ENCODE measurements at regions not wholly inside any gene's neighbourhood (a gene's known extent, or its start where the extent isn't known, plus 50 kb on each side); places are given as distances from the start of the nearest gene placed in this dataset.

GRCh38 chr6:142699391-142699790, 245.6 kb downstream of the HIVEP2 start:
- no peak overlapping the region for H3K27ac ChIP-seq
- no peak for TF ChIP-seq CTCF (conservative IDR thresholded peaks at IDR 0.05)
- no peak for TF ChIP-seq ZFX (IDR thresholded peaks at IDR 0.05)

GRCh38 chr6:142700032-142700431, 244.9 kb downstream of the HIVEP2 start:
- H3K27ac ChIP-seq: no peak overlapping the region
- no peak for TF ChIP-seq ZFX (IDR thresholded peaks at IDR 0.05)
- TF ChIP-seq CTCF (conservative IDR thresholded peaks at IDR 0.05): no peak

GRCh38 chr6:142700671-142701312, 244.2 kb downstream of the HIVEP2 start:
- H3K27ac ChIP-seq: no peak overlapping the region

More at GRCh38 chr6:142700671-142701312, 244.2 kb downstream of the HIVEP2 start:
- TF ChIP-seq CTCF (conservative IDR thresholded peaks at IDR 0.05) (no peak), ZFX (IDR thresholded peaks at IDR 0.05) (no peak)

Measured in C4-2B (cell line).